Neural cell (in vitro differentiated cells): ENCODE measurements at regions not wholly inside any gene's neighbourhood (a gene's known extent, or its start where the extent isn't known, plus 50 kb on each side); places are given as distances from the start of the nearest gene placed in this dataset.

Source experiments
- H2AFZ ChIP-seq: fragments of 200-600, 300-800 bp; sonication (generic), shearing (Covaris generic); 2 replicates; pipeline ENCODE4 v1.6.0; 2014; ENCODE audit warnings: low read depth, mild to moderate bottlenecking, antibody characterized with exemption, low read length, moderate library complexity
- H3F3A ChIP-seq: fragments of 200-600 bp; shearing (Covaris generic); 2 replicates; pipeline ENCODE4 v1.6.1; 2016; ENCODE audit warnings: mild to moderate bottlenecking, moderate library complexity, mixed read lengths, antibody characterized with exemption, low read length; ENCODE audit not compliant: insufficient read depth, poor library complexity, severe bottlenecking
- H3K27ac ChIP-seq: fragments of 200-600, 300-800 bp; sonication (generic), shearing (Covaris generic); 2 replicates; pipeline ENCODE4 v1.5.1; 2014; ENCODE audit warnings: mild to moderate bottlenecking, low read length, moderate library complexity
- H3K27me3 ChIP-seq: fragments of 300-800, 200-600 bp; sonication (generic), shearing (Covaris generic); 2 replicates; pipeline ENCODE4 v1.6.0; 2014; ENCODE audit warnings: mild to moderate bottlenecking, low read depth, low read length, moderate library complexity; ENCODE audit not compliant: insufficient read depth
- H3K36me3 ChIP-seq: fragments of 300-800, 200-600 bp; sonication (generic), shearing (Covaris generic); 2 replicates; pipeline ENCODE4 v1.5.1; 2014; ENCODE audit warnings: mild to moderate bottlenecking, antibody characterized with exemption, low read length, moderate library complexity; ENCODE audit not compliant: insufficient read depth
- H3K4me2 ChIP-seq: fragments of 300-800, 200-600 bp; sonication (generic), shearing (Covaris generic); 2 replicates; pipeline ENCODE4 v1.6.0; 2014; ENCODE audit warnings: mild to moderate bottlenecking, low read length
- H3K4me3 ChIP-seq: fragments of 300-800, 200-600 bp; sonication (generic), shearing (Covaris generic); 2 replicates; pipeline ENCODE4 v1.5.1; 2014; ENCODE audit warnings: mild to moderate bottlenecking, low read length, moderate library complexity
- H3K79me2 ChIP-seq: fragments of 200-600 bp; shearing (Covaris generic); replicated peaks from 2 replicates; pipeline ENCODE4 v1.6.0; 2014; ENCODE audit warnings: mild to moderate bottlenecking, low read length, moderate library complexity; ENCODE audit not compliant: insufficient read depth
- H3K9ac ChIP-seq: fragments of 300-800, 200-600 bp; sonication (generic), shearing (Covaris generic); 2 replicates; pipeline ENCODE4 v1.6.1; 2016; ENCODE audit warnings: mild to moderate bottlenecking, low read length, mixed read lengths
- H3K9me2 ChIP-seq: fragments of 200-600 bp; shearing (Covaris generic); 2 replicates; pipeline ENCODE4 v1.6.1; 2016; ENCODE audit warnings: mild to moderate bottlenecking, low read length, mixed read lengths; ENCODE audit not compliant: insufficient read depth
- H3K9me3 ChIP-seq: fragments of 200-600, 300-800 bp; sonication (generic), shearing (Covaris generic); 2 replicates; pipeline ENCODE4 v1.6.1; 2016; ENCODE audit warnings: mild to moderate bottlenecking, mixed run types, low read length, moderate library complexity, mixed read lengths
- H4K20me1 ChIP-seq: fragments of 200-600 bp; shearing (Covaris generic); 2 replicates; pipeline ENCODE4 v1.6.1; 2016; ENCODE audit warnings: mild to moderate bottlenecking, mixed run types; ENCODE audit not compliant: insufficient read depth
- CTCF ChIP-seq: fragments of 450-650 bp; IDR thresholded peaks from 2 replicates; pipeline ENCODE4 v1.5.1; 2014; ENCODE audit warnings: antibody characterized with exemption, mild to moderate bottlenecking, moderate library complexity; ENCODE audit not compliant: poor library complexity, severe bottlenecking
- EP300 ChIP-seq: fragments of 450-650 bp; conservative IDR thresholded peaks from 2 replicates; pipeline ENCODE4 v1.6.1; 2014; ENCODE audit warnings: antibody characterized with exemption, mild to moderate bottlenecking, moderate library complexity; ENCODE audit not compliant: poor library complexity, severe bottlenecking
- EZH2 ChIP-seq: fragments of 200-600, 300-800 bp; shearing (Covaris generic), sonication (generic); IDR thresholded peaks from 2 replicates; pipeline ENCODE4 v1.6.1; 2014; ENCODE audit warnings: antibody characterized with exemption, low read length, borderline replicate concordance, mild to moderate bottlenecking; ENCODE audit not compliant: insufficient read depth, poor library complexity, severe bottlenecking
- MXI1 ChIP-seq: fragments of 450-650 bp; conservative IDR thresholded peaks from 2 replicates; pipeline ENCODE4 v1.6.1; 2014; ENCODE audit warnings: antibody characterized with exemption, mild to moderate bottlenecking; ENCODE audit not compliant: poor library complexity, severe bottlenecking
- POLR2AphosphoS5 ChIP-seq: IDR thresholded peaks from 2 replicates; pipeline ENCODE4 v1.6.1; 2012
- RAD21 ChIP-seq: fragments of 450-650 bp; conservative IDR thresholded peaks from 2 replicates; pipeline ENCODE4 v1.6.1; 2014; ENCODE audit warnings: antibody characterized with exemption, mild to moderate bottlenecking, moderate library complexity
- SMC3 ChIP-seq: fragments of 450-650 bp; conservative IDR thresholded peaks from 2 replicates; pipeline ENCODE4 v1.6.1; 2014; ENCODE audit warnings: antibody characterized with exemption, mild to moderate bottlenecking, moderate library complexity; ENCODE audit not compliant: poor library complexity
- TAF1 ChIP-seq: IDR thresholded peaks from 2 replicates; pipeline ENCODE4 v1.6.1; 2012; ENCODE audit warnings: low read depth
- TF ChIP-seq, protein P1 (sequence below): IDR thresholded peaks from 2 replicates; pipeline ENCODE4 v1.6.1; 2012; ENCODE audit warnings: borderline replicate concordance

- H2AFZ ChIP-seq, result no peak overlapping the region
- H4K20me1 ChIP-seq, result no peaks in the 10 kb centered on the region
- TF ChIP-seq TAF1 (no peak), CTCF (no peak), SMC3 (no peak), MXI1 (no peak), POLR2AphosphoS5 (no peak), EP300 (no peak), RAD21 (no peak), EZH2 (no peak)
- TF ChIP-seq, protein P1, sequence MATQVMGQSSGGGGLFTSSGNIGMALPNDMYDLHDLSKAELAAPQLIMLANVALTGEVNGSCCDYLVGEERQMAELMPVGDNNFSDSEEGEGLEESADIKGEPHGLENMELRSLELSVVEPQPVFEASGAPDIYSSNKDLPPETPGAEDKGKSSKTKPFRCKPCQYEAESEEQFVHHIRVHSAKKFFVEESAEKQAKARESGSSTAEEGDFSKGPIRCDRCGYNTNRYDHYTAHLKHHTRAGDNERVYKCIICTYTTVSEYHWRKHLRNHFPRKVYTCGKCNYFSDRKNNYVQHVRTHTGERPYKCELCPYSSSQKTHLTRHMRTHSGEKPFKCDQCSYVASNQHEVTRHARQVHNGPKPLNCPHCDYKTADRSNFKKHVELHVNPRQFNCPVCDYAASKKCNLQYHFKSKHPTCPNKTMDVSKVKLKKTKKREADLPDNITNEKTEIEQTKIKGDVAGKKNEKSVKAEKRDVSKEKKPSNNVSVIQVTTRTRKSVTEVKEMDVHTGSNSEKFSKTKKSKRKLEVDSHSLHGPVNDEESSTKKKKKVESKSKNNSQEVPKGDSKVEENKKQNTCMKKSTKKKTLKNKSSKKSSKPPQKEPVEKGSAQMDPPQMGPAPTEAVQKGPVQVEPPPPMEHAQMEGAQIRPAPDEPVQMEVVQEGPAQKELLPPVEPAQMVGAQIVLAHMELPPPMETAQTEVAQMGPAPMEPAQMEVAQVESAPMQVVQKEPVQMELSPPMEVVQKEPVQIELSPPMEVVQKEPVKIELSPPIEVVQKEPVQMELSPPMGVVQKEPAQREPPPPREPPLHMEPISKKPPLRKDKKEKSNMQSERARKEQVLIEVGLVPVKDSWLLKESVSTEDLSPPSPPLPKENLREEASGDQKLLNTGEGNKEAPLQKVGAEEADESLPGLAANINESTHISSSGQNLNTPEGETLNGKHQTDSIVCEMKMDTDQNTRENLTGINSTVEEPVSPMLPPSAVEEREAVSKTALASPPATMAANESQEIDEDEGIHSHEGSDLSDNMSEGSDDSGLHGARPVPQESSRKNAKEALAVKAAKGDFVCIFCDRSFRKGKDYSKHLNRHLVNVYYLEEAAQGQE, result no peak
- no peaks in the 10 kb centered on the region for H3K36me3 ChIP-seq
- no peak overlapping the region for H3K9ac ChIP-seq
- H3K27me3 ChIP-seq, result no peaks in the 10 kb centered on the region
- H3K9me2 ChIP-seq, result no peaks in the 10 kb centered on the region
- H3K9me3 ChIP-seq, result no peaks in the 10 kb centered on the region
- no peak overlapping the region for H3K4me3 ChIP-seq
- H3K4me2 ChIP-seq, result no peak overlapping the region
- H3F3A ChIP-seq, result no peaks in the 10 kb centered on the region
- H3K27ac ChIP-seq, result no peak overlapping the region
- H3K79me2 ChIP-seq, result no peaks in the 10 kb centered on the region
These were observed 1719.7 kb upstream of the PIK3C3 start for GRCh38 chr18:40235323-40235722.

DNA sequence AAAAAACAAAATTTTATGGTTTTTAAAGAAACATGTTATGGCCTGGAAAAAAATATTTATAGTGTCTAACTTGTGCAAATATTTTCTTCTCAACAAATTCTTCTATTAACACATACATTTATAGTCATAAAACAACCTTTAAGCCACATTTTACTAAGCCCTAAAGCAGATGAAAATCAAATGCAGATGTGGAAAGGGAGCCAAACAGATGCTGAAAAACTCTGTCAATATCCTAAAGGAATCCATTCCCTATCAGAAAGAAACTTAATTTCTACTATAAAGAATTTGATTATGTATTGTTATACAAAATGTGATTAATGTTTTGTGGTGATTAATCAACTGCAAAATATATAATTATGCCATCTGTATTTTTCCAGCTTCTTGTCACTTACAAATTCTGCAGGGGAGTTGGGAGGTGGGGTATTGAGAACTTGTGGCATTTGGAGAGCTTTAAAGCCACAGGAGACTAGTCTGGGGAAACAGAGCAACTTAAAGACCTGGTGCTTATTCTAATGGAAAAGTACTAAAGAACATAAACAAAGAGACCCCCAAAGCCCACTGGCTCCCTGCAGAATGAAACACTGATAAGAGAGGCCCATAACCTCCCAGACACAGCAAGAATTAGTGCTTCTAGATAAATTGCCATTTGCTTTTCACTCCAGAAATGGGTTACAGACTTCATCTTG is 1721.0 kb upstream of the PIK3C3 start:
- Histone ChIP-seq H3K4me2 (no peak overlapping the region), H2AFZ (no peak overlapping the region)
- no peak for TF ChIP-seq RAD21
- TF ChIP-seq EP300, result no peak
- TF ChIP-seq CTCF, result no peak
- TF ChIP-seq, protein P1, result no peak
- TF ChIP-seq TAF1, result no peak
- TF ChIP-seq MXI1, result no peak
- no peak for TF ChIP-seq EZH2
- no peak for TF ChIP-seq SMC3
- no peak for TF ChIP-seq POLR2AphosphoS5

More for the DNA sequence above, 1721.0 kb upstream of the PIK3C3 start:
- H3K79me2 ChIP-seq, result no peaks in the 10 kb centered on the region
- H3K27ac ChIP-seq, result no peak overlapping the region
- H3K4me3 ChIP-seq, result no peak overlapping the region
- H3K27me3 ChIP-seq, result no peaks in the 10 kb centered on the region
- H3K9me2 ChIP-seq, result no peaks in the 10 kb centered on the region
- H4K20me1 ChIP-seq, result no peaks in the 10 kb centered on the region
- H3K9ac ChIP-seq, result no peak overlapping the region
- no peaks in the 10 kb centered on the region for H3K9me3 ChIP-seq
- H3K36me3 ChIP-seq, result no peaks in the 10 kb centered on the region
- H3F3A ChIP-seq, result no peaks in the 10 kb centered on the region
